IPS-18a (cell line): ENCODE measurements at regions not wholly inside any gene's neighbourhood (a gene's known extent, or its start where the extent isn't known, plus 50 kb on each side); places are given as distances from the start of the nearest gene placed in this dataset.

ENCODE experiments used
- H3K27ac ChIP-seq: one replicate; pipeline ENCODE4 v1.5.1; 2013; ENCODE audit warnings: low read length
- H3K27me3 ChIP-seq: one replicate; pipeline ENCODE4 v1.6.1; 2013; ENCODE audit warnings: mild to moderate bottlenecking, low read length; ENCODE audit not compliant: control insufficient read depth, insufficient read depth
- H3K36me3 ChIP-seq: one replicate; pipeline ENCODE4 v1.6.1; 2013; ENCODE audit warnings: low read depth, low read length; ENCODE audit not compliant: control insufficient read depth
- H3K4me1 ChIP-seq: one replicate; pipeline ENCODE4 v1.6.1; 2013; ENCODE audit warnings: low read depth, low read length; ENCODE audit not compliant: control insufficient read depth
- H3K4me3 ChIP-seq: one replicate; pipeline ENCODE4 v1.5.1; 2013; ENCODE audit warnings: low read length
- H3K9ac ChIP-seq: one replicate; pipeline ENCODE4 v1.6.1; 2013; ENCODE audit warnings: mild to moderate bottlenecking, low read length, moderate library complexity
- H3K9me3 ChIP-seq: one replicate; pipeline ENCODE4 v1.6.1; 2013; ENCODE audit warnings: low read depth, low read length; ENCODE audit not compliant: control insufficient read depth

- no peaks in the 10 kb centered on the region for H3K36me3 ChIP-seq
- no peaks in the 10 kb centered on the region for H3K9me3 ChIP-seq
- H3K27me3 ChIP-seq, result no peaks in the 10 kb centered on the region
- no peaks in the 10 kb centered on the region for H3K4me1 ChIP-seq
- no peak overlapping the region for H3K4me3 ChIP-seq
- no peak overlapping the region for H3K9ac ChIP-seq
- H3K27ac ChIP-seq, result no peak overlapping the region
These were observed 227.8 kb downstream of the ETS1 start for GRCh38 chr11:128359515-128359914.

DNA sequence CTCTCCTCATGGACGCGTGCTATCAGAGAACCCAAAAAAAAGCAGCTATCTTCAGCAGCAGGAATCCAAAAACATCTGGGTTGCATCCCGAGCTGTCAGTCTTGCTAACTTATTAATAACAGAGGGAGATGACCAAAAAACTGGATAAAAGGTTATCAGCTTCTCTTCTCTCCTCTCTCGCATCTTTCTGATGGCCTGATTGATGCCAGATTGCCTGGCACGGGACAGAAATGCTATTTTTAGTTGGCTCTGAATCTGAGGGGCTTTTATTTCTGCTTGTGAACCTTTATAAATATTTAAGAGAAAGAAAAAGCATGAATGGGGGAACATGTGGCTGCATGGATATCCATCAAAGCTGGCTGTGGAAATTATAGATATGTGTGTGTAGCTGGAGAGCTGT is 230.3 kb downstream of the ETS1 start:
- Histone ChIP-seq H3K4me1 (no peaks in the 10 kb centered on the region), H3K4me3 (no peak overlapping the region), H3K27me3 (no peaks in the 10 kb centered on the region), H3K9ac (no peak overlapping the region), H3K9me3 (no peaks in the 10 kb centered on the region), H3K36me3 (no peaks in the 10 kb centered on the region), H3K27ac (no peak overlapping the region)

DNA sequence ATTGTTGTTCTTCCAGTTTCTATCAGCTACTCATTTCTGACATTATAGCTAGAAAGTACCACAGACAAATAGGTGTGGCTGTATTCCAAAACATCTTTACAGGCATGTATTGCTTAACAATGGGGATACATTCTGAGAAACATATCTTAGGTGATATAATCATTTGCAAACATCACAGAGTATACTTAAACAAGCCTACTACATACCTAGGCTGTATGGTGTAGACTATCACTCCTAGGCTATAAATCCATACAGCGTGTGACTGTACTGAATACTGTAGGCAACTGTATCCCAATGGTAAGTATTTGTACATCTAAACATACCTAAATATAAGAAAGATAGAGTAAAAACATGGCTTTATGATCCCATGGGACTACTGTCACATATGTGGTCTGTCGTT is 231.8 kb downstream of the ETS1 start:
- Histone ChIP-seq H3K36me3 (no peaks in the 10 kb centered on the region), H3K9ac (no peak overlapping the region), H3K4me3 (no peak overlapping the region), H3K9me3 (no peaks in the 10 kb centered on the region), H3K4me1 (no peaks in the 10 kb centered on the region), H3K27ac (no peak overlapping the region), H3K27me3 (no peaks in the 10 kb centered on the region)

- no peak overlapping the region for H3K27ac ChIP-seq
- H3K27me3 ChIP-seq, result no peaks in the 10 kb centered on the region
- H3K36me3 ChIP-seq, result no peaks in the 10 kb centered on the region
- H3K4me1 ChIP-seq, result no peaks in the 10 kb centered on the region
- no peak overlapping the region for H3K4me3 ChIP-seq
- H3K9me3 ChIP-seq, result no peaks in the 10 kb centered on the region
- no peak overlapping the region for H3K9ac ChIP-seq
These were observed 232.9 kb downstream of the ETS1 start for GRCh38 chr11:128354476-128354875.

GRCh38 chr11:128351168-128351567 is 236.2 kb downstream of the ETS1 start:
- H3K9me3 ChIP-seq, result no peaks in the 10 kb centered on the region
- H3K9ac ChIP-seq, result no peak overlapping the region
- H3K27ac ChIP-seq, result no peak overlapping the region
- H3K27me3 ChIP-seq, result no peaks in the 10 kb centered on the region
- no peaks in the 10 kb centered on the region for H3K36me3 ChIP-seq
- H3K4me1 ChIP-seq, result no peaks in the 10 kb centered on the region
- no peak overlapping the region for H3K4me3 ChIP-seq

DNA sequence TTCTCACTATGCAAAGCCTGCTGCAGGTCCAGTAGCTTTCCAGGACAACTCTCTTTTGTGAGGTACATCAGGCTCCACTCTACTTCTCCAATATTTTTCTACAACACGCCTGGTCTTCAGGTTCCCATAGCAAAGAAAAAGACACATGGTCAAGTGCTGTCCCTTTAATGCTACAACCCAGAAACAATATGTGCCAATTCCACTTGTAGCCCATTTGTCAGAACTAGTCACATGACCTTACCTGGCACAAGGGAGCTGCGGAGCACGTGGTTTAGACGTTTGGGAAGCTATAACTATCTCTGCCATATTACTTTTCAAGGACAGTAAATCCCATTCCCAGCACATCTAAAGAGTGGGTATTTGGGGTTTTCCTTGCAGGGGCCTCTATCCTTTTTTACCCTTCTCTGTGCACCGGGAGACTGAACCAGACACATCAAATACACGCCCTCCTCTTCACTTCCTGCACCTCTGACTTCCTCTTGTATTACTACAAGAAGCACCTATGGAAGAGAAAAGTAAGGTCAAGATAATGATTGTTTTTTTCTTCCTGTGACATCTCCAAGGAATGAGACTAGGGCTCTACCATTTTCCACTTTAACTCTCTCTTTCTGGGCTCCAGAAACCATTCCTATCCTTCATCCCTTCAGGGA is 237.6 kb downstream of the ETS1 start:
- no peak overlapping the region for H3K4me3 ChIP-seq
- no peak overlapping the region for H3K27ac ChIP-seq
- no peaks in the 10 kb centered on the region for H3K36me3 ChIP-seq
- no peaks in the 10 kb centered on the region for H3K4me1 ChIP-seq
- H3K27me3 ChIP-seq, result no peaks in the 10 kb centered on the region
- no peak overlapping the region for H3K9ac ChIP-seq
- H3K9me3 ChIP-seq, result no peaks in the 10 kb centered on the region

DNA sequence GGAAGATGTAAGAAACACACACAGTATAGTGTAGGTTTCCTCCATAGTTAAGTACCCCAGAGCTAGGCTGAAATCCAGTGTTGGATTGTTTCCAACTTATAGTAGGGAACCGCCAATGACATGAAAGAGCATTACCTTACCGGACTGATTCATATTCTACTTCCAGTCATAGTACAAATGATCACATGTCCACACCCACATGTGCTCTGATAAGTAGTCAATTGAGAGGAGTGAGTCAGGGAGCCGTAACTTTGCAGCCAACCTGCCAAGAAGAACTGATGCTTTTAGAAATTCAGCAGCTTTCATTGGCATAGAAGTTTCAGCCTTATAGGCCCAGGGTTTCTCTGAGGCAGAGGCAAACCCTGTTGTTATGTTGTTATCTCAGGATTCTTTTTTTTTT is 240.6 kb downstream of the ETS1 start:
- Histone ChIP-seq H3K36me3 (no peaks in the 10 kb centered on the region), H3K27me3 (no peaks in the 10 kb centered on the region), H3K9ac (no peak overlapping the region), H3K9me3 (no peaks in the 10 kb centered on the region), H3K4me3 (no peak overlapping the region), H3K4me1 (peaks cover 12% of the 10 kb centered on the region), H3K27ac (no peak overlapping the region)

GRCh38 chr11:128345316-128345715 is 242.0 kb downstream of the ETS1 start:
- H3K27me3 ChIP-seq, result no peaks in the 10 kb centered on the region
- H3K36me3 ChIP-seq, result no peaks in the 10 kb centered on the region
- H3K4me3 ChIP-seq, result no peak overlapping the region
- H3K27ac ChIP-seq, result no peak overlapping the region
- no peaks in the 10 kb centered on the region for H3K9me3 ChIP-seq
- H3K4me1 ChIP-seq, result peaks cover 19% of the 10 kb centered on the region
- no peak overlapping the region for H3K9ac ChIP-seq

DNA sequence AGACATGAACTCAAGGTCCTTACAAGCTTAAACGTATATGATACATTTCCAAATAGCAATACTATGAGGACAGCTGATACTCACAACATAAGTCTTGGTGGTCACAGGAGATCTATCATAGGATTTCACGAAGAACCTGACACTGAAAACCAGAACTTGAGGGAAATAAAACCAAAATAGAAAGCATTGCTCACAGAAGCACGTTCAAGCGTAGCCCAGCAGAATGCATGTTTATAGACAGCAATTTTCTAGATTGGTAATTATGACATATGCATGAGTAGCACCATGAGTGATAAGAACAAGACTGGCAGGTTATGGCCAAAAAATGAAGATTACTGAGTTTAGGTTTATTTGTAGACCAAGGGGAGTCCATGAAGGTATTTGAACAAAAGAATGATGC is 243.5 kb downstream of the ETS1 start:
- Histone ChIP-seq H3K4me1 (peaks cover 19% of the 10 kb centered on the region), H3K27me3 (no peaks in the 10 kb centered on the region), H3K36me3 (no peaks in the 10 kb centered on the region), H3K9me3 (no peaks in the 10 kb centered on the region), H3K27ac (no peak overlapping the region), H3K9ac (no peak overlapping the region), H3K4me3 (no peak overlapping the region)

DNA sequence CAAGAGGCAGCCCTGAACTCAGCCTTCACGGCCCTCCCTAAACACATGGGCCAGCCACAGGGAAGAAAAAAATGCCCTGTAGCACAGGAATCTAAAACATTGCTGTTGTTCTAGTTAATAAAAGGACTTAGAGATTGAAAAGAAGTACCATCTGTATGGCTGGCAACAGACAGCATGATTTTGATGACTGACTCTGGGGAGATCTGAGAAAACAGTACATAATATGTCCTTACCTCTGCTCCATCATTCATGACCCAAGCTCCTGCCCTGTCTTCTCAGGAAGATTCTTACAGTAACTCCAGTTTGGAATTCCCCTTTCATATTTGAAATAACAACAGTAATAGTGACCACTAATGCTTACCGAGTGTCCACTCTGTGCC is 244.2 kb downstream of the ETS1 start:
- H3K27me3 ChIP-seq, result no peaks in the 10 kb centered on the region
- H3K27ac ChIP-seq, result no peak overlapping the region
- H3K4me3 ChIP-seq, result no peak overlapping the region
- no peak overlapping the region for H3K9ac ChIP-seq
- no peaks in the 10 kb centered on the region for H3K9me3 ChIP-seq
- no peaks in the 10 kb centered on the region for H3K36me3 ChIP-seq
- peaks cover 19% of the 10 kb centered on the region for H3K4me1 ChIP-seq

DNA sequence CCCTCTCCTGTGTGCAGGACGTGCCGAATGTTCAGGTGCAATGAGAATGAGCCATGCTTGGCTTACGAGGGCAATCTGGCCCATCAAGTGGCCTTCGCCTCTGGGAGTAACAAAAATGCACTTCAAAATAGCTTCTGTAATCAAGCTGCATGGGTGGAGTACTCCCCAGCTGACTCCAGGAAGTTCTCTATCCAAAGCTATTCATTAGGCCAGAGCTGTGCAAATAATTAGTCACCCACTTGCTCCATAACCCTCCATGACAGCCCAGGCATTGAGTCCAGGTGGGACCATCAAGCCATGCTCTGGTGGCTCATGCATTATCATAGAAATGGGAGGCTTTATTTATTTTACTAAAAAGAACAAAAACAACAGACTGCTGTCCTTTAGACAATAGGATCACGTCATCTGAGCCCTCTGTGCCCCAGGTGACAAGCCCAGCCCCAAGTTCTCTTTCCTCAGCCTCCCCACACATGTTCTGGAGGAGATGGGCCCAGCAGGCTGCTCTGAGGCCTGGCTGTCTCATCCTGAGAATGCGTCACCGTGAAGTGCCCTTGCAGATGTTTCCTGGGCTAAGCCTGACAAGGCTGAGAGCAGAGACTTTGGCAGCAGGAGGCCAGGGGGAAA is 244.7 kb downstream of the ETS1 start:
- Histone ChIP-seq H3K9ac (no peak overlapping the region), H3K4me3 (no peak overlapping the region), H3K9me3 (no peaks in the 10 kb centered on the region), H3K27ac (no peak overlapping the region), H3K27me3 (no peaks in the 10 kb centered on the region), H3K36me3 (no peaks in the 10 kb centered on the region), H3K4me1 (peaks cover 19% of the 10 kb centered on the region)
